Endothelial cell of umbilical vein (primary cell): ENCODE measurements at regions not wholly inside any gene's neighbourhood (a gene's known extent, or its start where the extent isn't known, plus 50 kb on each side); places are given as distances from the start of the nearest gene placed in this dataset.

Experiments
- CTCF ChIP-seq, 2 donors: IDR thresholded peaks; 1 replicate in 1 of 2; 2 replicates in 1 of 2; pipeline ENCODE4 v1.5.1; 2011; ENCODE audit warnings: low read length in 2 of 2, mild to moderate bottlenecking in 2 of 2, moderate library complexity in 2 of 2, control low read depth in 1 of 2, inconsistent platforms in 1 of 2, low read depth in 1 of 2; ENCODE audit not compliant: insufficient read depth in 1 of 2; ENCODE audit errors: extremely low read depth in 1 of 2
- EZH2 ChIP-seq: IDR thresholded peaks from 2 replicates; pipeline ENCODE4 v1.6.1; 2012; ENCODE audit warnings: borderline replicate concordance, low read depth, mild to moderate bottlenecking, moderate library complexity, low read length, inconsistent platforms; ENCODE audit not compliant: severe bottlenecking

- TF ChIP-seq CTCF (IDR thresholded peaks at IDR 0.05; ENCODE audit: extremely low read depth in 1 of 2, insufficient read depth in 1 of 2, low read depth in 1 of 2, low read length in 2 of 2) = no peak
- no peak for TF ChIP-seq EZH2
Measured at GRCh38 chr11:15818132-15818842, 538.1 kb downstream of the SOX6 start.
